Upper lobe of right lung (tissue), 1 donor: ENCODE measurements at regions not wholly inside any gene's neighbourhood (a gene's known extent, or its start where the extent isn't known, plus 50 kb on each side); places are given as distances from the start of the nearest gene placed in this dataset.
"Not testable (repeated sequence)": the region's sequence is repeated elsewhere in the genome, so short reads cannot be mapped to it uniquely, and the experiment has no call there.

Source experiments
- ATAC-seq: fragments of 200-7000 bp; cut with Tn5 transposase; one replicate; pipeline ENCODE4 v1.9.1; 2020; ENCODE audit warnings: mild to moderate bottlenecking, moderate library complexity
- DNase-seq: peaks from one replicate; pipeline ENCODE4 v3.0.0-alpha.2; 2020
- H3K27ac ChIP-seq: fragments of 200-600 bp; one replicate; pipeline ENCODE4 v1.8.0; 2022
- H3K27me3 ChIP-seq: fragments of 200-600 bp; one replicate; pipeline ENCODE4 v1.8.0; 2022; ENCODE audit warnings: mild to moderate bottlenecking
- H3K36me3 ChIP-seq: fragments of 200-600 bp; one replicate; pipeline ENCODE4 v1.8.0; 2022
- H3K4me1 ChIP-seq: fragments of 200-600 bp; one replicate; pipeline ENCODE4 v1.8.0; 2022
- H3K4me3 ChIP-seq: fragments of 200-600 bp; one replicate; pipeline ENCODE4 v1.8.0; 2022; ENCODE audit warnings: mild to moderate bottlenecking
- H3K9me3 ChIP-seq: fragments of 200-600 bp; one replicate; pipeline ENCODE4 v1.8.0; 2022
- CTCF ChIP-seq: fragments of 200-600 bp; IDR thresholded peaks from one replicate; pipeline ENCODE4 v1.8.0; 2022; ENCODE audit warnings: antibody characterized with exemption
- intact Hi-C: fragments of 100-400 bp; cut with DNase I; formaldehyde crosslinking; loops from one replicate; pipeline ENCODE4 v1.11.0; 2022
- donor health status: DM: no; HTN: yes; CAD: no; lungs with severe emphysema.

DNA sequence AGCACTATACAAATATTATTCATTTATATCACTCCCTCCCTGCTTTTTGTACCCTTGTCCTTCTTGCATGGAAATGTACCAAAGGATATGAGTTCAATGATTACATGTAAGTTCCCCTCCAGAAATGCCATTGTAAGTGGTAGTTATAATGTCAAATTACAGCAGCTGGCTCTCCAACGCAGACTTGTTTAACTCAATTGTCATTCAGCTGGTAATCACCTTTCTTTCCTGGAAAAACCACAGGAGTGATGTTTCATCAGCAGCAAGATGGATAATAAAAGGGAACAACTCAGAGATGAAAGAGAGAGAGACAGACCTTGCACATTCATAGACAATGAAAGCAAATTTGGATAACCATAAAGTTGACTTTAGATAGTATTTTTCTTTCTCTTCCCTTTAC lies 578.6 kb upstream of the PBX1 start:
- DNase-seq (no peak), ATAC-seq (no peak)
- Histone ChIP-seq H3K27ac (no peak overlapping the region), H3K4me3 (no peak overlapping the region), H3K27me3 (no peaks in the 10 kb centered on the region), H3K9me3 (no peaks in the 10 kb centered on the region), H3K4me1 (no peaks in the 10 kb centered on the region), H3K36me3 (no peaks in the 10 kb centered on the region)
- no peak for TF ChIP-seq CTCF
- intact Hi-C loops: no loop called here

DNA sequence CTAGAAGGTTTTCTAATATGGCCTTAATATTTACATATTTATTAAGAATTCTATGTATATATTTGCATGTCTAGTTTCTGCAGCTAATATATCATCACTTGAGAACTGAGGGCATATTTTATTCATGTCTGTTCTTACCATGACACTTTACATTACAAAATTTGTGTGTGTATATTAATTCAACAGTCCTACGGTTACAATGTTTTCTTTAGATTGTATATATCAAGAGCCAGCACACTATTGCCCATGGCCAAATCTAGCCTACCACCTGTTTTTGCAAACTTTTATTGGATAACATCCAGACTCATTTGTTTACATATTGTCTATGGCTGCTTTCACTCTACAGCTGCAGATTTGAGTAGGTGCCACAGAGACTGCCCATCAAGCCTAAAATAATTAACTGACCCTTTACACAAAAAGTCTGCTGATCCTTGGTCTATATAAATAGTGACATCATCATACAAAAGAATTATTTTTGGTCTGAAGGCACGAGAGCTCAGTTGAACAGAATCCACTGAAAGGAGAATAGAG lies 577.4 kb upstream of the PBX1 start:
- H3K27me3 ChIP-seq: no peaks in the 10 kb centered on the region
- no peak overlapping the region for H3K4me3 ChIP-seq
- intact Hi-C loops: no loop called here
- no peak for TF ChIP-seq CTCF
- no peaks in the 10 kb centered on the region for H3K36me3 ChIP-seq
- H3K9me3 ChIP-seq: no peaks in the 10 kb centered on the region
- no peak for ATAC-seq
- H3K4me1 ChIP-seq: no peaks in the 10 kb centered on the region
- DNase-seq: no peak
- no peak overlapping the region for H3K27ac ChIP-seq

- H3K36me3 ChIP-seq: no peaks in the 10 kb centered on the region
Measured at GRCh38 chr1:163983097-163983496, 575.9 kb upstream of the PBX1 start.

GRCh38 chr1:163985700-163986099 lies 573.3 kb upstream of the PBX1 start:
- Histone ChIP-seq H3K36me3 (no peaks in the 10 kb centered on the region), H3K9me3 (no peaks in the 10 kb centered on the region), H3K27me3 (no peaks in the 10 kb centered on the region), H3K4me1 (no peaks in the 10 kb centered on the region), H3K4me3 (no peak overlapping the region), H3K27ac (no peak overlapping the region)
- intact Hi-C loops: no loop called here
- ATAC-seq (no peak), DNase-seq (no peak)
- no peak for TF ChIP-seq CTCF

More at GRCh38 chr1:163983097-163983496, 575.9 kb upstream of the PBX1 start:
- DNase-seq (no peak), ATAC-seq (no peak)
- Histone ChIP-seq H3K9me3 (no peaks in the 10 kb centered on the region), H3K4me3 (no peak overlapping the region), H3K4me1 (no peaks in the 10 kb centered on the region), H3K27ac (no peak overlapping the region), H3K27me3 (no peaks in the 10 kb centered on the region)
- intact Hi-C loops: no loop called here
- no peak for TF ChIP-seq CTCF

DNA sequence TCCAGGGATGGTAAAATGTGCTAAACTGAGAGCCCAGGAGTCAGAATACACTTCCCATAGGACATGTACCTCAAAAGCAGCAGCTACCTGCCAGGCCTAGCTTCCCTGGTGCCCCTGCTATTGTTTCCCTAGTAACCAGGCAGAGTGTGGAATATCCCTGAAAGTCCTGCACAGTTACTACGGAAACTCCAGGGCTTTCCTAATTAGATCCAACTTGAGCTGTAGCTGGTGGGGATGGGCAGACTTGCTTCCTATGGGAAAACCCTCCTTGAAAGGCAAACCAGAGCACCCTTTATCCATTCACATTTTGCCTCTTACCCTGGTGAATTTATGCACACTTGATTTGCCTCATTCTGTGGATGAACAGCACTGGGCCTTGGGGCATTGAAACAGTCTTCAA lies 559.9 kb upstream of the PBX1 start:
- intact Hi-C loops: no loop called here
- H3K9me3 ChIP-seq: no peaks in the 10 kb centered on the region

GRCh38 chr1:164006186-164006585 lies 552.8 kb upstream of the PBX1 start:
- H3K4me1 ChIP-seq, H3K27ac ChIP-seq, H3K27me3 ChIP-seq, DNase-seq, H3K9me3 ChIP-seq, H3K4me3 ChIP-seq, intact Hi-C loops, ATAC-seq, H3K36me3 ChIP-seq: not testable (repeated sequence)

More for the DNA sequence above, 559.9 kb upstream of the PBX1 start:
- DNase-seq (no peak), ATAC-seq (no peak)
- TF ChIP-seq CTCF: no peak
- H3K4me3 ChIP-seq: no peak overlapping the region
- H3K27ac ChIP-seq: no peak overlapping the region
- no peaks in the 10 kb centered on the region for H3K36me3 ChIP-seq
- H3K27me3 ChIP-seq: no peaks in the 10 kb centered on the region
- no peaks in the 10 kb centered on the region for H3K4me1 ChIP-seq
